GM23248 (cell line): ENCODE measurements at regions not wholly inside any gene's neighbourhood (a gene's known extent, or its start where the extent isn't known, plus 50 kb on each side); places are given as distances from the start of the nearest gene placed in this dataset.

ENCODE experiments used
- DNase-seq: peaks from one replicate; pipeline ENCODE4 v3.0.0-alpha.2; 2015
- H2AFZ ChIP-seq: fragments of 200-600 bp; sonication (generic); 2 replicates; pipeline ENCODE4 v1.6.1; 2016; ENCODE audit warnings: antibody characterized with exemption
- H3F3A ChIP-seq: fragments of 200-600 bp; sonication (generic); 2 replicates; pipeline ENCODE4 v1.6.1; 2016; ENCODE audit warnings: mild to moderate bottlenecking, antibody characterized with exemption, mixed run types; ENCODE audit not compliant: insufficient read depth
- H3K27ac ChIP-seq: fragments of 200-600 bp; sonication (generic); 2 replicates; pipeline ENCODE4 v1.5.1; 2016; ENCODE audit warnings: mild to moderate bottlenecking
- H3K27me3 ChIP-seq: fragments of 200-600 bp; sonication (generic); replicated peaks from 2 replicates; pipeline ENCODE4 v1.6.1; 2016; ENCODE audit warnings: mild to moderate bottlenecking; ENCODE audit not compliant: insufficient read depth
- H3K36me3 ChIP-seq: fragments of 200-600 bp; sonication (generic); 2 replicates; pipeline ENCODE4 v1.6.1; 2016; ENCODE audit warnings: low read depth, mild to moderate bottlenecking
- H3K4me1 ChIP-seq: fragments of 200-600 bp; sonication (generic); 2 replicates; pipeline ENCODE4 v1.6.1; 2016; ENCODE audit warnings: mild to moderate bottlenecking; ENCODE audit not compliant: insufficient read depth
- H3K4me2 ChIP-seq: fragments of 200-600 bp; sonication (generic); one replicate; pipeline ENCODE4 v1.6.1; 2016; ENCODE audit warnings: mild to moderate bottlenecking; ENCODE audit not compliant: unreplicated experiment
- H3K4me3 ChIP-seq: fragments of 200-600 bp; sonication (generic); 2 replicates; pipeline ENCODE4 v1.5.1; 2016; ENCODE audit warnings: mild to moderate bottlenecking
- H3K79me2 ChIP-seq: fragments of 200-600 bp; sonication (generic); 2 replicates; pipeline ENCODE4 v1.6.1; 2016; ENCODE audit warnings: mild to moderate bottlenecking; ENCODE audit not compliant: insufficient read depth
- H3K9ac ChIP-seq: fragments of 200-600 bp; sonication (generic); 2 replicates; pipeline ENCODE4 v1.6.1; 2016; ENCODE audit warnings: mild to moderate bottlenecking
- H3K9me2 ChIP-seq: fragments of 200-600 bp; sonication (generic); 2 replicates; pipeline ENCODE4 v1.6.1; 2016; ENCODE audit warnings: mixed run types, mild to moderate bottlenecking, moderate library complexity; ENCODE audit not compliant: insufficient read depth
- H3K9me3 ChIP-seq: fragments of 200-600 bp; sonication (generic); one replicate; pipeline ENCODE4 v1.6.1; 2017; ENCODE audit warnings: low read depth
- H4K20me1 ChIP-seq: fragments of 200-600 bp; sonication (generic); 2 replicates; pipeline ENCODE4 v1.6.0; 2016; ENCODE audit not compliant: insufficient read depth
- EZH2 ChIP-seq: fragments of 200-600 bp; sonication (generic); IDR thresholded peaks from 2 replicates; pipeline ENCODE4 v1.6.1; 2018; ENCODE audit warnings: antibody characterized with exemption, mild to moderate bottlenecking; ENCODE audit not compliant: insufficient read depth, poor library complexity, severe bottlenecking
- EZH2phosphoT487 ChIP-seq: fragments of 200-600 bp; sonication (generic); IDR thresholded peaks from 2 replicates; pipeline ENCODE4 v1.6.1; 2018; ENCODE audit warnings: antibody characterized with exemption, moderate library complexity, mild to moderate bottlenecking, low read depth; ENCODE audit not compliant: insufficient read depth
- WGBS, 2 experiments: methylation state at CpG; one replicate each; pipeline ENCODE4 v1.1.6; 2015 to 2017; ENCODE audit warnings: low lambda C conversion rate in 2 of 2, low coverage in 1 of 2; ENCODE audit errors: missing lambda C conversion rate in 2 of 2; 5-methylcytosine and 5-hydroxymethylcytosine counted together
- in situ Hi-C: fragments of 300-500 bp; cut with MboI; formaldehyde crosslinking; loops from 2 replicates; pipeline ENCODE4 v1.15.0; 2020

- Histone ChIP-seq H3K9me3 (no peaks in the 10 kb centered on the region), H3K9me2 (no peaks in the 10 kb centered on the region), H3K79me2 (no peaks in the 10 kb centered on the region), H4K20me1 (no peaks in the 10 kb centered on the region), H3F3A (no peaks in the 10 kb centered on the region), H3K4me2 (no peak overlapping the region), H3K27ac (no peak overlapping the region), H3K27me3 (no peaks in the 10 kb centered on the region), H3K4me1 (no peaks in the 10 kb centered on the region), H3K36me3 (no peaks in the 10 kb centered on the region), H3K4me3 (no peak overlapping the region), H2AFZ (no peak overlapping the region), H3K9ac (no peak overlapping the region)
- 37% methylated on average over 6 of the region's 6 CpGs for WGBS, 2 experiments
- in situ Hi-C loops, result no loop called here
- TF ChIP-seq EZH2phosphoT487, result no peak
- TF ChIP-seq EZH2, result no peak
- DNase-seq, result no peak
Observed at GRCh38 chr5:117394506-117395157, 820.0 kb upstream of the SEMA6A start.

DNA sequence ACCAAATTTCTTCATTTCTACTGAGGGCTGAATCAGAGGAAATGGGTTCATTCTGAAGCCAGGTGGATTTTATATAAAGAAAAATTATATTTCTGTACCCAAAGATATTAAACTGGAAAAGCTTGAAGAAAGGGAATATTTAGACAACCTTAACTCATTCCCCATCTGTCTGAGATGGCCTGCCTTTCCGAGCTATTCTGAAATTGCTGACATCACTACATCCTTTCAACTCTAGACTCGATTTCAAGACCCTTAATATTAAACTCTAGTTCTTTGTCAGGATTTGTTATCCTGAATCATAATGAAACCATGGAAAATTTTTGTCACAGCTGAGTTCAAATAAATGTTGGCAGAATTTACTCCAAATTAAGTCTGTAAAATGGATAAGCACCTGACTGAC, 818.5 kb upstream of the SEMA6A start:
- H3K36me3 ChIP-seq, result no peaks in the 10 kb centered on the region
- in situ Hi-C loops, result no loop called here
- no peak overlapping the region for H3K4me3 ChIP-seq
- TF ChIP-seq EZH2phosphoT487 (no peak), EZH2 (no peak)
- no peaks in the 10 kb centered on the region for H3K9me2 ChIP-seq
- no peaks in the 10 kb centered on the region for H4K20me1 ChIP-seq
- H3K27ac ChIP-seq, result no peak overlapping the region
- 23 to 27% methylated on average over 2 of the region's 2 CpGs for WGBS, 2 experiments
- no peak overlapping the region for H2AFZ ChIP-seq
- H3K9ac ChIP-seq, result no peak overlapping the region
- H3K9me3 ChIP-seq, result no peaks in the 10 kb centered on the region
- H3F3A ChIP-seq, result no peaks in the 10 kb centered on the region
- no peak for DNase-seq
- no peaks in the 10 kb centered on the region for H3K4me1 ChIP-seq
- no peak overlapping the region for H3K4me2 ChIP-seq
- H3K79me2 ChIP-seq, result no peaks in the 10 kb centered on the region
- no peaks in the 10 kb centered on the region for H3K27me3 ChIP-seq

DNA sequence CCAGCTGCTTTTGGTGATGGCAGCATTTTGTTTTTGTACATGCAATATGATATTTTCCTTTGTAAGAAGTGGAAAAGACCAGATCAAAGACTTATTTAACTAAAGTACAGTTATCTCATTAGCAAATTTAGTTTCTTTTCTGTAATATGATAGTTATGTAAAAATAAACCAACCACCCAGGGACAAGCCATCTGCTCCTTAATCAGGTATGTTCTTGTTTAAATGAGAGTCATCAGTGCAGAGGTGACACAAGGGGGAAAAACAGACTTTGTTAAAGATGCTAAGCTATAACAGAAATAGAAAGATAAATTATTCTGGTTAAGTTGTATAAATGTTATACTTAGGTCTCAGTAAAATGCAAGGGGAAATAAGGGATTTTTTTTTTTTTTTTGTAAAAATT, 805.7 kb upstream of the SEMA6A start:
- Histone ChIP-seq H3K4me2 (no peak overlapping the region), H3F3A (no peaks in the 10 kb centered on the region), H2AFZ (no peak overlapping the region), H3K4me1 (no peaks in the 10 kb centered on the region), H3K36me3 (no peaks in the 10 kb centered on the region), H3K9me3 (no peaks in the 10 kb centered on the region), H3K9ac (no peak overlapping the region), H3K9me2 (no peaks in the 10 kb centered on the region), H3K4me3 (no peak overlapping the region), H3K27ac (no peak overlapping the region), H3K27me3 (no peaks in the 10 kb centered on the region), H4K20me1 (no peaks in the 10 kb centered on the region), H3K79me2 (no peaks in the 10 kb centered on the region)
- in situ Hi-C loops, result no loop called here
- no peak for DNase-seq
- TF ChIP-seq EZH2 (no peak), EZH2phosphoT487 (no peak)

DNA sequence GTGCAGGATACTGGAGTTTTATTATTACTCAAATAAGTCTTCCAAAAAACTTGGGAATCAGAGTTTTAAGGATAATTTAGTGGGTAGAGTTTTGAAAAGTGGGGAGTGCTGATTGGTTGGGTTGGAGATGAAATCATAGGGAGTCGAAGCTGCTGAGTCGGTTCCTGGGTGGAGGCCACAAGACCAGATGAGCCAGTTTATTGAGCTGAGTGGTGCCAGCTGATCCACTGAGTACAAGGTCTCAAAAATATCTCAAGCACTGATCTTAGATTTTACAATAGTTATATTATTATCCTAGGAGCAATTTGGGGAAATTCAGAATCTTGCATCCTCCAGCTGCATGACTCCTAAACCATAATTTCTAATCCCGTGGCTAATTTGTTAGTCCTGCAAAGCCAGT, 804.9 kb upstream of the SEMA6A start:
- Histone ChIP-seq H2AFZ (no peak overlapping the region), H3K36me3 (no peaks in the 10 kb centered on the region), H3F3A (no peaks in the 10 kb centered on the region), H3K27me3 (no peaks in the 10 kb centered on the region), H3K4me1 (no peaks in the 10 kb centered on the region), H3K27ac (no peak overlapping the region), H3K4me2 (no peak overlapping the region), H4K20me1 (no peaks in the 10 kb centered on the region), H3K79me2 (no peaks in the 10 kb centered on the region), H3K9me3 (no peaks in the 10 kb centered on the region), H3K9ac (no peak overlapping the region), H3K4me3 (no peak overlapping the region), H3K9me2 (no peaks in the 10 kb centered on the region)
- in situ Hi-C loops, result no loop called here
- no peak for DNase-seq
- 18 to 25% methylated on average over 3 of the region's 3 CpGs for WGBS, 2 experiments
- TF ChIP-seq EZH2phosphoT487, result no peak
- TF ChIP-seq EZH2, result no peak

GRCh38 chr5:117376748-117377147, 802.1 kb upstream of the SEMA6A start:
- no peak for DNase-seq
- no peaks in the 10 kb centered on the region for H3K27me3 ChIP-seq
- WGBS, 2 experiments, result 17 to 25% methylated on average over 2 of the region's 2 CpGs

More at GRCh38 chr5:117376748-117377147, 802.1 kb upstream of the SEMA6A start:
- TF ChIP-seq EZH2 (no peak), EZH2phosphoT487 (no peak)
- no peak overlapping the region for H3K4me2 ChIP-seq
- no peaks in the 10 kb centered on the region for H3F3A ChIP-seq
- no peaks in the 10 kb centered on the region for H3K9me3 ChIP-seq
- H3K9me2 ChIP-seq, result no peaks in the 10 kb centered on the region
- in situ Hi-C loops, result no loop called here
- no peaks in the 10 kb centered on the region for H3K36me3 ChIP-seq
- H4K20me1 ChIP-seq, result no peaks in the 10 kb centered on the region
- H3K9ac ChIP-seq, result no peak overlapping the region
- no peak overlapping the region for H3K27ac ChIP-seq
- no peak overlapping the region for H2AFZ ChIP-seq
- H3K4me1 ChIP-seq, result no peaks in the 10 kb centered on the region
- H3K79me2 ChIP-seq, result no peaks in the 10 kb centered on the region
- H3K4me3 ChIP-seq, result no peak overlapping the region
